OCI-LY3 (cell line): ENCODE measurements at regions not wholly inside any gene's neighbourhood (a gene's known extent, or its start where the extent isn't known, plus 50 kb on each side); places are given as distances from the start of the nearest gene placed in this dataset.

Source experiments
- CTCF ChIP-seq: fragments of 200-600, 300-600 bp; sonication (generic); IDR thresholded peaks from 2 replicates; pipeline ENCODE4 v1.5.1; 2014; ENCODE audit warnings: antibody characterized with exemption, low read length, low read depth
- EZH2phosphoT487 ChIP-seq: fragments of 200-600 bp; shearing (Covaris generic); IDR thresholded peaks from 2 replicates; pipeline ENCODE4 v1.6.1; 2018; ENCODE audit warnings: antibody characterized with exemption, mixed run types, low read depth

- TF ChIP-seq CTCF (no peak), EZH2phosphoT487 (no peak)
Measured at GRCh38 chr20:60269573-60270162, 311.4 kb downstream of the CDH26 start.
